GM18508 (cell line): ENCODE measurements at regions not wholly inside any gene's neighbourhood (a gene's known extent, or its start where the extent isn't known, plus 50 kb on each side); places are given as distances from the start of the nearest gene placed in this dataset.
A peak's percentile ranks its signal among the peaks of the same experiment; 100 is the strongest.
"Not testable (repeated sequence)": the region's sequence is repeated elsewhere in the genome, so short reads cannot be mapped to it uniquely, and the experiment has no call there.

ENCODE experiments used
- ATAC-seq: cut with Tn5 transposase; IDR thresholded peaks from one replicate; pipeline ENCODE4 v1.9.1; 2021; ENCODE audit warnings: moderate number of reproducible peaks; ENCODE audit not compliant: insufficient read depth, unreplicated experiment

GRCh38 chr3:87737817-87738216, 321.0 kb downstream of the CGGBP1 start:
- not testable (repeated sequence) for ATAC-seq

- no peak for ATAC-seq
These were observed 325.0 kb downstream of the CGGBP1 start for GRCh38 chr3:87733671-87734367.

GRCh38 chr3:87732294-87732693, 326.5 kb downstream of the CGGBP1 start:
- ATAC-seq: no peak

GRCh38 chr3:87727783-87728182, 331.0 kb downstream of the CGGBP1 start:
- no peak for ATAC-seq

GRCh38 chr3:87719060-87719459, 339.7 kb downstream of the CGGBP1 start:
- ATAC-seq: no peak

GRCh38 chr3:87710511-87710910, 348.3 kb downstream of the CGGBP1 start:
- ATAC-seq: no peak

- no peak for ATAC-seq
These were observed 348.8 kb downstream of the CGGBP1 start for GRCh38 chr3:87710028-87710427.

GRCh38 chr3:87706176-87706575, 352.6 kb downstream of the CGGBP1 start:
- no peak for ATAC-seq

GRCh38 chr3:87702600-87702999, 356.2 kb downstream of the CGGBP1 start:
- no peak for ATAC-seq

- no peak for ATAC-seq
These were observed 362.4 kb downstream of the CGGBP1 start for GRCh38 chr3:87696124-87697013.

GRCh38 chr3:87694678-87695077, 364.1 kb downstream of the CGGBP1 start:
- no peak for ATAC-seq

GRCh38 chr3:87691109-87691508, 367.7 kb downstream of the CGGBP1 start:
- ATAC-seq: no peak

GRCh38 chr3:87678984-87679660, 379.7 kb downstream of the CGGBP1 start:
- ATAC-seq: not testable (repeated sequence)

- ATAC-seq: peak; percentile 99
These were observed 384.2 kb downstream of the CGGBP1 start for GRCh38 chr3:87674397-87675161.

GRCh38 chr3:87673132-87673531, 385.7 kb downstream of the CGGBP1 start:
- no peak for ATAC-seq

GRCh38 chr3:87654184-87654583, 377.8 kb upstream of the POU1F1 start:
- no peak for ATAC-seq

GRCh38 chr3:87653138-87653537, 376.8 kb upstream of the POU1F1 start:
- ATAC-seq: not testable (repeated sequence)

- no peak for ATAC-seq
These were observed 358.0 kb upstream of the POU1F1 start for GRCh38 chr3:87634426-87634825.

- ATAC-seq: no peak
These were observed 350.9 kb upstream of the POU1F1 start for GRCh38 chr3:87627316-87627715.

- no peak for ATAC-seq
These were observed 350.2 kb upstream of the POU1F1 start for GRCh38 chr3:87626546-87626945.
